ENCODE measurements at regions not wholly inside any gene's neighbourhood (a gene's known extent, or its start where the extent isn't known, plus 50 kb on each side); places are given as distances from the start of the nearest gene placed in this dataset.
"Not testable (repeated sequence)": the region's sequence is repeated elsewhere in the genome, so short reads cannot be mapped to it uniquely, and the experiment has no call there.

DNA sequence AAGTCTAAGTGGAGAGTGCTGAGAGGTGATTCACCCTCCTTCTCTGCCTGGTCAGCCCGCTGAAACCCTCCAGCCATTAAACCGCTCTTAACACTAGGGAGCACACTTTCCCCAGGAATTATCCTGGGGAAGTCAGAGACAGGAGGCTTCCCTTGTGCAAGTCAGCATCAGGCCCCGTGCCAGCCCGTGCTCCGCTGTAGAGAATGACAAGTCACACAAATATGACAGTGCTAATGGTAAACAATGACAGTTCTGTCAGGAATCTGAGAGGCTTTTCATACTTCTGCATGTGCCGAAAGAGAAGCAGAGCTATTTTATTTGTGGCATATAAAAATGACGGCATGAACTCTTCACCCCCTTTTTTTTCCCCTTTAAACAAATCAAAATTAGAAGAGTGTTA, 816.9 kb upstream of the SLC10A2 start:
- peak; percentile 83 for DNase-seq

DNA sequence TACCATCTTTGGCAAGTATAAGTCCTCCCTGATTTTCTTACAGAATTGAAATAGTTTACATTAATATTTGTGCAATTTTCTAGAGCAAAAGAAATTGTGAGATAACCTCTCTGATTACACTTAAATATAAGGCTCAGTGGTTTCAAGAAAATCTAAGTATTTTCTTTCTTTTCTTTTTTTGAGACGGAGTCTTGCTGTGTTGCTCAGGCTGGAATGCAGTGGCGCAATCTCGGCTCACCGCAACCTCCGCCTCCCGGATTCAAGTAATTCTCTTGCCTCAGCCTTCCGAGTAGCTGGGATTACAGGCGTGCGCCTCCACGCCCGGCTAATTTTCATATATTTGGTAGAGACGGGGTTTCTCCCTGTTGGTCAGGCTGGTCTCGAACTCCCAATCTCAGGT, 813.9 kb upstream of the SLC10A2 start:
- not testable (repeated sequence) for DNase-seq

DNA sequence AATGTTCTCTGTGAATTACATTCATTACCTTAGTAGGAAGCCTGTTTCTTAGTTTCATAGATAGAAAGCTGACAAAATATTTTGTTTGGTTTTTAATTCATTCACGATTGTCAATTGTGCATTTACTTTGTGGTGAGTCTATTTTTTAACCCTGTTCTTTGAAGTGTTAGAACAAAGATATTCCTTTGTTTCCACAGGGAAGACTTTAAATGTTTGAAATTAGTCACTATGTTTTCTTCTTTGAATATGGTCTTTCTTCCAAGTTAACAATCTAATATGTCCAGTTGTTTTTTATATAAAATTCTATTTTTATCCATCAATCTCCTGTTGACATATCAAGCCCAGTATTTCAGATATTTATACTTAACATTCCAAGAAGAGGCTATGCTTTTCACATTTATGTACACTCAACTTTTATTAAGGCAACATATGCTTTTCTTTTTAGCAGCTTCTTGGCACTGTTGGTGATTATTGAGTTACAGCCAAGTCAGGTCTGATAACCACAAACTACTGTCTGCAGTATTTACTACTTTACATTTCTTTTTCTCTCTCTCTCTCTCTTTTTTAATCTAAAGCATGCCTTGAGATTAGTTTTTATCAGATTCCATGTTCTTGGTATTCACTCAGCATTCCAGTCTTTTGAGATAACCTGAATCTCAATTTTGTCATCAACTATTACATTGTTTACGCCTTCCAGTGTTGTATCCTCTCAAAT, 812.8 kb upstream of the SLC10A2 start:
- DNase-seq: no peak

DNA sequence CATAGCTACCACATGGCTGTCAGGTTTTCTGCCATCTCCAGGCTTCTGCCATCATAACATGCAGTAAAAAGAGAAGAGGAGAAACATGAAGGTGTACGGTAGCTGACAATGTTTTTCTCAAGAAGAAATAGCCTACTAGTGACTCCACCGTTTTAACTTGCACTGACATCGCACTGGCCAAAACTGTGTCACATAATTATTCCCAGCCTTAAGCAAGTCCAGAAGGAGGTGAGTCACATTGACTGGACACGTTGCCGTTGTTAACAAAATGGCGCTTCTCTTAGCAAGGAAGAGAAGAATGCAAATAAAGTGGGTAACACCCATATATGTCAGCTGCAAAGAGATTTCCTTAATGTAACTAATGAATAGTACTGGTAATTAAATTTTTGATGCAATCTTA, 810.4 kb upstream of the SLC10A2 start:
- DNase-seq: no peak

DNA sequence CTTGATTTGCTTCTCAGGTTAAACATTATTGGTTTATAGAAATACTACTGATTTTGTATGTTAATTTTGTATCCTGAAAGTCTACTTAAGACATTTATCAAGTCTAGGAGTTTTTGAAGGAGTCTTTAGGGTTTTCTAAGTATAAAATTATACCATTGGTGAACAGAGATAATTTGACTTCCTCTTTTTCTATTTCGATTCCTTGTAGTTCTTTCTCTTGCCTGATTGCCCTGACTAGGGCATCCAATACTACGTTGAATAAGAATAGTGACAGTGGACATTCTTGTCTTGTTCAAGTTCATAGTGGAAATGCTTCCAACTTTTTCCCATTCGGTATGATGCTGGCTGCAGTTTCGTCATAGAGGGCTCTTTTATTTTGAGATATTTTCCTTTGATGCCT, 807.5 kb upstream of the SLC10A2 start:
- no peak for DNase-seq

DNA sequence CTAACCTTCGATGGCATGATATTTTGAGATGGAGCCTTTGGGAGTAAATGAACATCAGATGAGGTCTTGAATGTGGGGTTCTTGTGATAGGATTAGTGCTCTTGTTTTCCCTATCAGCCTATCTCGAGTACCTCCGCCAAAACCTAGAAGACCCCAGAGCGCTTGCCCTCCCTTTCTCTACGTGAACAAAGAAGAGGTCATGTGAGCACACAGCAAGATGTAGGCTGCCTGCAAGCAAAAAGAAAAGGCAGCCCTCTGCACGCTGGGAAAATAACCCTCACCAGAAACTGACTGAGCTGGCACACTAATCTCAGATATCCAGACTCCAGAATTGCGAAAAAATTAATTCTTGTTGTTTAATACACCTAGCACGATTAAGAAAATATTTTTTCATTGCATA, 799.8 kb upstream of the SLC10A2 start:
- no peak for DNase-seq

DNA sequence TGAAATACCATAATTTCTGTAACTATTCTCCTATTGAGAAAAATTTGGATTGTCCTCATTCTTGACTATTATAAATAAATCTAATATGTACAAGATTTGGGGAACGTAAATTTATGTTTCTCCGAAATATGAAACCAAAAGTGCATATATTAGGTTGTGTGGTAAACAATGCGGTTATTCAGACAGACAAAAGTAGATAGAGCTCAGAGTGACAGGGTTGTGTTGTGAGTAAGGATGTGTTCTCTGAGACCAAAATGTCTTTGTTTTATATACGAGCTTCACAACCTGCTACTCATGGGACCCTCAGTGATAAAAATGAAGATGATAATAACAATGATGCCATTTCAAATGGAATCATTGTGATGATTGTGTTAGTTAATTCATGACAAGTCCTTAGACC, 796.3 kb upstream of the SLC10A2 start:
- DNase-seq: no peak

DNA sequence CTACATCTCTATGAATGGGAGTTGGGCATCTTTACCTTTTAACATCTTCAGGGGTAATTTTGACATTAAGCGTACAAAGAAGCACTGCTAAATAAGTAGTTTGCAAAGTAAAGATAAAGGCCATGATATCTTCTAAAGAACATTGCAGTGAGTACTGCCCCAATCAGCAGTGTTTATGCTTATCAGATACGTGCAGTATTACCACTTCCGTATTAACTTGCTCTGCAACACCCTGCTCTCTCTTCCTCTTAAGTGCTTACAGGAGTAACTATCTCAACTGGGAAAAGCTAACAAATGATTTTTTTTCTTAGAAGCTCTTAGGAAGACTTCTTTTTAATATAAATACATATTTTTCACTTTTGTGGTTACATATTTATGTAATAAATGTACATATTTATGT, 793.7 kb upstream of the SLC10A2 start:
- DNase-seq: no peak

DNA sequence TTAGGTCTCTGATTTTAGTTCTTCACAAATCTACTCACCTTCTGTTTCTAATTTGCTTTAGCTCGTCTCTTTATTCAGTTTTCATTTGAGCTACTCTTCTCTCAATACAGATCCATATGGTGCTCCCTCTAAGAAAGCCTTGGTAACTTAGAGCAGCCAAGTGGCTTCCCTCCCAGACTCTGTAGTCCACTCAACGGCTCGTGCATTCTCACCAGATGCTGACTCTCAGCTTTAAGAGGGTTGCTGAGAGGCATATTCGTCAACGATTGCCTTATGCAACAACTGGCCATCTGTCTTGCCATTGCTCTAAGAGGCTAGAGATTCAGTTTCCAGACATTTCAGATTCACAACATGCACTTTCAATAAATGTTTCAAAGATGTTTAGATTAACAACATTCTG, 785.8 kb upstream of the SLC10A2 start:
- DNase-seq: no peak

DNA sequence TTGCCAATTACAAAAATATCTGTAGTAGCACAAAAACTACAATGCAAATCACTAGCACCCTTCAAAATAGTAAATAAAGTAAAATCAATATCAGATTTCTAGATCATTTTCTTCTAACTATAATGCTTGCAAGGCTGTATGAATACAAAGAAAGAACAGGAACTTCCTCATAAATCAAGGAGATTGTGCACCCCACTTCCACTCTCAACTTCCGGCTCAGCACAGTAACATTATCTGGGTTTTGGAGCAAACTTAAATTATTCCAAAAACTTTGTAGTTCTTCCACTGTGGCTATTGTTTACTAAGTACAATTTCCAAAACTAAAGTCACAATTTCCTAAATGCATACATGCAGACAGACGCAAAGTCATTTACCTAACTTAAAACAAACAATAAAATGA, 778.3 kb upstream of the SLC10A2 start:
- no peak for DNase-seq

DNA sequence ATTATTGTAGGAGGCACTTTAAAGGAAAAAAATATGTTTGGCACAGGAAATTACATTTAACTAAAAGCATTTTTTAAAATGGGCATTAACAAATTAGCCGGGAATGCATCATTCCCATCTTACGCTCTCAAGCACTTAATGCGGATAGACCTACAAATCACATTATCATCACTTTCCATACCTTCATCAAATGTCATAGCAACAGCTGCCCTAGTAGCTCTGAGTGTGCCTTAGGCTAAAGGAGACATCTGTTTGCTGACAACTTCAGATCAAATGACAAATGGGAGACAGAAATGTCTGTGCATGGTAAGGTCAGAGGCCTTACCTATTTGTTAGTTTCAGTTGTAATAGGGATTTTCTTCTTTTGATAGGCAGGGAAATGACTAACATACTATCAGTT, 773.2 kb upstream of the SLC10A2 start:
- peak; percentile 6 for DNase-seq

DNA sequence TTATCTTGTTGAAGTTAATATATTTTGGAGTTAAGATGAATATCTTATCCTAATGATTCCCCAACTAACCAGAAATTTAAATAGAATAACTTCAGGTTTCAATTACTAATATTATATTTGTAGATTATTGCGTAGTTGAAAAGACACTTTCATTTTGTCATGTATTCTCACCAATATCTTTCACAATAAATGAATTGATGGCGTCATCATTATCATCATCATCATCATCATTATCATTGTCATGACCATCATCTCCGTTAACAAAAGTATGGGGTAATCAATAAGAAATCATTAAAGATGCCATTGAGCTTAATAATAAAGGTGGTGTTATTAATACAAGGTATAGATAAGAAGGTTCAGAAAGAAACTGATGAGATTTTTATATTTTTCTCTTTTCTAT, 768.8 kb upstream of the SLC10A2 start:
- DNase-seq: no peak

DNA sequence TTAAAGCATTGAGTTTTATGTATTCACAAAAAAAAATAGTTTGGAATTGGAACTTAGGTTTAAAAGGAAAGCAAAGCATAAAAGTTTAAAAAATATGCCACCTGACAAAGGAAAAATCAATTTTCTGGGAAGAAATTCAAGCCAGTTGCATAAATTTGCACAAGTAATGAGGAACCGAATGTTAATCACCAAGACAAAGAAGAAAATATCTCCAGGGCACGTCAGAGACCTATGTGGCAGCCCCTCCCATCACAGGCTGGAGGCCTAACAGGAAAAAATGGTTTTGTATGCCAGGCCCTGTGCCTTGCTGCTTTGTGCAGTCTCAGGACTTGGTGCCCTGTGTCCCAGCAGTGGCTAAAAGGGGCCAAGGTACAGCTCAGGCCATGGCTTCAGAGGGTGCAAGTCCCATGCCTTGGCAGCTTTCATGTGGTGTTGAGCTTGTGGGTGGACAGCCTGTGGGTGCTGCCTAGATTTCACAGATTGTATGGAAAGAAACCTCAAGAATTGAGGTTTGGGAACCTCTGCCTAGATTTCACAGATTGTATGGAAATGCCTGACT, 767.2 kb upstream of the SLC10A2 start:
- DNase-seq: no peak

DNA sequence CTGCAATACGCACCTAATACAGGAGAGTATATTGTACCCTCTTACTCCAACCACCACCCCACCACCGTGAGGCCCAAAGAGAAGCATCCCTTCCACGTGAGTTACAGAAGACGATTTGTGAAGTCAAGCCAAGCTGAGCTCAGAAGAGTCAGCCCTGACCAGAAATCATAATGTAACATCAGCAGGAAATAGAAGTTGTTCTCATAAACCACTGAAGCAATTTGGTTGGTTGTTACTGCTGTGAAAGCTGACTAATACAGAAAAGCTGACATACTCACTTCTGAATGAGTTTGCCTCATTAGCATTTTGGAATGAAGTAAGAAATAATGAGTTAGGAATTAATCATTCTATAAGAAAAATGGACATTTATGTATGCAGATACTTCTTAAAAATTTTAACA, 749.4 kb upstream of the SLC10A2 start:
- no peak for DNase-seq

DNA sequence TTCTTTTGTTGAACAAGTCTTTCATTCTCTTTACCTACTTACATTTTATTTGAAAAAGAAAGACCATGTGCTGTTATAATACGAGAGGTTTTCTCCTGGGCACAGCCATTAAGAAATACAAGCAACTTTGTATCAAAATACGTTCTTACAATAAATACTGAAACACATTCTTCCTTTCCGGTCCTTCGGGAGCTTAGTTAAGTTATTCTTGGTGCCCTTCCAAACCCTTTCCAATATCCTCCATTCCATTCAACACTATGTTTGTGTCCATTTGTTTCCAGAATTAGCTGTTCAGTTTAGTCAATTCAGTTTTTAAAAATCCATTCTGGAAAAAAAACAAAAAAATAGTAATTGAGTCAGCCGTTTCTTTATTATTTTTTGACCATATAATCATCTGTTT, 746.8 kb upstream of the SLC10A2 start:
- no peak for DNase-seq

DNA sequence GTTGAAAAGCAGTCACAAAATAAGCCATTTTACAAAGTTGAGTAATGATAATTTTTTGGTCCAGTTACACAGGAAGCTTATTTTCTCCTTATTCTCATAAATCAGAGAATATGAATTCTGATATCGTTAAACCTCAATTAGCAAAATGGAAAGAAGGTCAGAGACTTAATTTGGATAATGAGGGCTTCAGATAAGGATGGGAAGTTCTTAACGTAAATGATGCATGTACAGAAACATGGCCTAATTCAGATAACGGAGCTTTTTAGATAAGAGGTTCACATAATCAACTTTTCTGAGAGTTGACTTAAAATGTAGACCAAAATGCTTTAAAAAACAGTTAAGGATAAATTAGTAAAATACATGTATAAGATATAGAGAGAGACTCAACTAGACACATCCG, 746.3 kb upstream of the SLC10A2 start:
- DNase-seq: no peak

DNA sequence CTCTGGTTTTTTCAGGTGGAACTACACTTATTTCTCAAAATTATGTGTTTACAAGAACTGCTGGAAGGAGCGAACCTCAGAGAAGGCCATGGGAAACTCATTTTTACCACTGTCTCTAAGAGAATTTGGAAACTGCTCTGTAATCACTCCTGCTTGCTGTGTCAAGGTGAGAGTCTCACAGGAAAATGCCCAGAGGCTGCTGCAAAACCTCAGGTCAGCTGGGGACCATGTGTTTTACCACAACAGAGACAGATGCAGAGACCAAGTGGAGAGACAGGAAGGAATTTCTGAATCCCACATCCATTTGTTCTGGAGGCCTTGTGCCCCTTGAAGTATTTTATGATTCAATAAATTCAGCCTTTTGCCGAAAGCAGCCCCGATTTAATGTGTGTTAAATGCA, 743.8 kb upstream of the SLC10A2 start:
- no peak for DNase-seq

DNA sequence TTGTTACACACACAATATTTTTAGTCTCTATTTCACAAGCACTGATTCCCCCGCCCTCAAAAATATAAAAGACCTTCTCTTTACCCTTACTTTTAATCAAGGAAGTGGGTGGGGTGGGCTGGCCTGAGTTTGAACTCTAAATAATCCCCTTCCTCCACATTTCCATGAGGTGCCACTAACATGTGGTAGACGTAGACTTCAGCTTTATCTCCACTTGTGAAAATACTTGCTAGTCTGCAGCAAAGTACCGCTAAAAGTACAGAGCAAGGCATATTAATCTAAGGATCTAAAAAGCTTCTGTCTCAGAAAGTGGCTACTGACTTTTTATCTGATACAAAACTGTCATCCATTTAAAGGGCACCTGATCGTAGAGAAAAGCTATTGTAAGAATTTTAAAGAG, 739.6 kb upstream of the SLC10A2 start:
- DNase-seq: no peak

DNA sequence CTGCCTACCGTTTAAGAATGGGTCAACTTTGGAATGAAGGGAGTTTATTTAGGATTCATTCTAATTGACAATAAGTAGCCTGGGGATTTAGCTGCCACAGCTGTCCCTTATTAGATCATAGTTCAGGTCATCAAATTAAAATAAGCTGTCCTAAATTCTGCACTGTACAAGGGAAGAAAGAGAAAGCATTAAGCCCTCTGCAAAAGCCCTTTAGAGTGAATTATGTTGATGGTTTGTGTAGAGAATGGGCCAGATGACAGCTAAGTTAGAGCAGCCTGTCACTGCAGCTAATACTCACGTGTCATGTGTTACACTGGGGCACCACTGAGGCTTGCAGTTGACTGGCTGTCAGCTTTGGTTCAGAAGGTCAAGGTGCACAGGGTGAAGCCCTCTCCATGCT, 737.1 kb upstream of the SLC10A2 start:
- DNase-seq: peak; percentile 76

DNA sequence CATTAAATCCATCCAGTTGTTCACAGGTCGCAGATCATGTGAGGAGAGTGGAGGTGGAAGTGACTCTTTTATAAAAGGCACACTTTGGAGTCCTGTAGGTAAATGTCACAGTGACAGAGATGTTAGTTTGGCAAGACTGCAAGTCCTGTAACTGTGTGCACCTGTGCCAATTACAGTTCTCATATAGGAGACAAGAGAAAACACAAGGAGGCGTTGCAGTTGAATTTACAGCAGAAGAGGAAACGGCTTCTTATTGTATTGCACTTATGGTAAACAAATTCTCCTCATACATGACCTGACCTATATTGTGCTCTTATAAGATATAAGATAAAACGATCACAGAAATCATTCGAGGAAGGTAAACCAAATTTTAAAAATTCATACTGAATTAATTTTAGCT, 732.8 kb upstream of the SLC10A2 start:
- no peak for DNase-seq

DNA sequence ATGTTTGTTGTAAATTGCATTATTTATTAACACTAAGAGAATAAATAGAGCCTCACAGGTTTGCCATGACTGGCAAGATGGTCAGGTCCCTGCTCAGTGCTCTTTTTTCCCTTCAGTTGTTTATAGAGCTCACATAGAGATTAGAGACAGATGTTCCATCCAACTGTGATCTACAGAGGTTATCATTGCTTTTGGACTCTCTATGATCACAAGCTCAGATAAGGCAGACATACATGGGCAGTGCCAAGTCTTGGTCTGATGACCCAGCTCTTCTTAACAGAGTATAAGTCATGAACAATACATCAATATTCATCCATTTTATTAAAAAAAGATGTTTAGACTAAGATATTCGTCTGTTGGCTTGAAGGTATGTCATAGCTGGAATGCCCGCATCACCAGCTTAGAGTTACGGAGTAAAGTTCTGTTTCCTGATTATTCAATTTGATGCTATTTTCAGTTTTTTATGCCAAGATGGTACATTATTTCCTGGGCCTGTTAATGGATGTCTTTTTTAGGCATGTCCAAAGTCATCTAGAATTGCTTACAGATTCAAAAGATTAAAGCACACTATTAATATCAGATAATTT, 729.8 kb upstream of the SLC10A2 start:
- no peak for DNase-seq

DNA sequence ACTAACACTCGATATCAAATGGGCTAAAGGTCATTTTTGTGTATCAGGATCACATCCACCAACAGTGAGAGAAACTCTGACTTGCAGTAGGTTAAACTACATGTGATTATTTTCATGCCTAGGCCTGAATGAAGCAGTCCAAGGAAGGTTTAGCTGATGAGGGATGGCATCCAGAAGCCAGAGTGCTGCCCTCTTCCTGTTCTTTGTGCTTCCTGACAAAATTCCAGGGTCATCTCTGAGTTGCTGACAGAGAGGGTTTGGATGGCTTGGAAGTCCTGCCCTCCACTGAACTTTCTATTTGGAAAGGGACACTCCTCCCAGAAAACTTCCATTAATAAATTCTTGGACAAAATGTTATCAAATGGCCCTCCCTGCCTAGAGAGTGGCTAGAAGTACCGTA, 728.3 kb upstream of the SLC10A2 start:
- DNase-seq: no peak

DNA sequence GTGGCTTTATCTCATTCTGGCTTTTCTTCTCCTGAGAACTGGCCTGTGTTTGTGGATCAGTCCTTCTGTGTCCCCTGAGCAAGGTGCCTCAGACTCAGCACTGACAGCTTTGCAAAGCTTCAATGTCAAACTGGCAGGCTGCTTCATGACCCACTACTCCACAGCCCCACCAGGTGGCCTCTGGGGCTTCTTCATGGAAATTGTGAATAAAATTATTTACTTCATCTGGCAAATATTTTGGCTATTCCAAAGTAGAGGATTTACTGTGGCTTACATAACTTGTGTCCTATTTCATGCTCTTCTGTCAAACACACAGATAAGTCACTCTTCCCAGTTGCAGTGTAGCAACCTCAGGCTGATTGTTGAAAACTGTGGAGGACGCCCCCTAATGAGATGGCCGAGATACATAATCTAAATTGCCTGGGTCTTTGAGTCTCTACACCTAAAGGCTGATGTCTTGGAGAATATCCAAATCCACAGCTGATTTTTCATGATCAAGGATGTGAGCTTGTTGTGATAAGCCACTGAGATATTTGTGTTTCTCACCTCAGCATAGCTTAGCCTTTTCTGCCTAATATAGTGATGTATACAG, 721.9 kb upstream of the SLC10A2 start:
- DNase-seq: no peak

DNA sequence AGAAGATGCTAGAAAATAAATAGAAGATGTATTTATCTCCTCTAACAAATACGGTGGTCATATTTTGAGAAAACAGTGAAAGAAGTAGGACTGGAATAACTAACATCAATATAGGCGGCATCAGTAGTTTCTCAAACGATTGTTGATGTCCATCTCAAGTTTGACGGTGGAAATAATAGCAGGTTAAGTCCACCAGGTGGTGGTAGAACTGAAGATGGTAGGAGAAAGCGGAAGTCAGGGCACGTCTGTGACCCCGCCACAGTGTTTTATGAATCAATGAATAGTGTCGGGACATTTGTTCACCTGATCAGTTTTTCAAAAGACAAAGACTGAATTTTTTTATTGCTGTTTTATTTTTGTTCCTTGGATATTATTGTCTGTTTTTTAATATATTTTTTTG, 706.4 kb upstream of the SLC10A2 start:
- no peak for DNase-seq

DNA sequence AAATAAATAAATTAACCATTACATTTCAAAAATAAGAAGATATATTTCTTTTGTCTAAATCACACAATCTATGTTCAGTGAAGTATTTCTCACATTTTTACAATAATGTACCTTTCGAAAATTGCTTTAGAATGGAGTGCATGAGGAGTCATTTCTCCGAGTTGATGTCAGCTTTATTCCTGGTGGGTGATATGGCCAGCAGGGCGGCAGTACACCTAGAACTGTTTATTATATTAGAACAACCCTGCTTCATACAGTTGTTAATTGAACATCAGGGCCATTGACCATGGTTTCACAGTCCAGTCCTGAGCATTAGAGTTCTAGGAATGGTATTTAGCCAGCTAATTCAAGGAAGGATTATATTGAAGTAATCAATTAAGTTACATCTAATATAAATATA, 696.3 kb upstream of the SLC10A2 start:
- no peak for DNase-seq
